ENCODE measurements at regions not wholly inside any gene's neighbourhood (a gene's known extent, or its start where the extent isn't known, plus 50 kb on each side); places are given as distances from the start of the nearest gene placed in this dataset.
A peak's percentile ranks its signal among the peaks of the same experiment; 100 is the strongest.

- ATAC-seq (no peak), DNase-seq (no peak)
- H3K4me3 ChIP-seq = no peak overlapping the region
- intact Hi-C loops (cut with DNase I, micrococcal nuclease) = no loop called here
- H3K9me3 ChIP-seq = no peaks in the 10 kb centered on the region
- H3K4me1 ChIP-seq (ENCODE audit: low read depth) = no peaks in the 10 kb centered on the region
- H3K36me3 ChIP-seq (ENCODE audit: low read depth) = no peaks in the 10 kb centered on the region
- no peak for TF ChIP-seq CTCF (IDR thresholded peaks at IDR 0.05)
These were observed 74.4 kb upstream of the HAO2 start for GRCh38 chr1:119294199-119294598.

GRCh38 chr1:119294722-119295121 lies 73.9 kb upstream of the HAO2 start:
- Histone ChIP-seq H3K36me3 (ENCODE audit: low read depth) (no peaks in the 10 kb centered on the region), H3K9me3 (no peaks in the 10 kb centered on the region), H3K4me1 (ENCODE audit: low read depth) (no peaks in the 10 kb centered on the region), H3K4me3 (no peak overlapping the region)
- DNase-seq = no peak
- ATAC-seq = no peak
- TF ChIP-seq CTCF (IDR thresholded peaks at IDR 0.05) = no peak
- intact Hi-C loops (cut with DNase I, micrococcal nuclease) = no loop called here

- no peak for DNase-seq
These were observed 69.8 kb upstream of the HAO2 start for GRCh38 chr1:119298687-119299303.

GRCh38 chr1:119302011-119302410 lies 66.6 kb upstream of the HAO2 start:
- TF ChIP-seq CTCF (IDR thresholded peaks at IDR 0.05) = no peak
- no peaks in the 10 kb centered on the region for H3K9me3 ChIP-seq
- H3K4me1 ChIP-seq (ENCODE audit: low read depth) = no peaks in the 10 kb centered on the region
- H3K36me3 ChIP-seq (ENCODE audit: low read depth) = no peaks in the 10 kb centered on the region
- intact Hi-C loops (cut with DNase I, micrococcal nuclease) = no loop called here
- DNase-seq (no peak), ATAC-seq (no peak)
- H3K4me3 ChIP-seq = no peak overlapping the region

More at GRCh38 chr1:119298687-119299303, 69.8 kb upstream of the HAO2 start:
- no peak for TF ChIP-seq CTCF (IDR thresholded peaks at IDR 0.05)
- H3K9me3 ChIP-seq = no peaks in the 10 kb centered on the region
- intact Hi-C loops (cut with DNase I, micrococcal nuclease) = no loop called here
- ATAC-seq = peak; percentile 25
- no peaks in the 10 kb centered on the region for H3K4me1 ChIP-seq (ENCODE audit: low read depth)
- H3K4me3 ChIP-seq = no peak overlapping the region
- H3K36me3 ChIP-seq (ENCODE audit: low read depth) = no peaks in the 10 kb centered on the region

GRCh38 chr1:119308130-119308700 lies 60.4 kb upstream of the HAO2 start:
- Histone ChIP-seq H3K36me3 (ENCODE audit: low read depth) (no peaks in the 10 kb centered on the region), H3K4me1 (ENCODE audit: low read depth) (no peaks in the 10 kb centered on the region), H3K9me3 (no peaks in the 10 kb centered on the region), H3K4me3 (no peak overlapping the region)
- no peak for ATAC-seq
- no peak for DNase-seq
- no peak for TF ChIP-seq CTCF (IDR thresholded peaks at IDR 0.05)
- intact Hi-C loops (cut with DNase I, micrococcal nuclease) = no loop called here
